Astrocyte (in vitro differentiated cells and primary cell): ENCODE measurements at regions not wholly inside any gene's neighbourhood (a gene's known extent, or its start where the extent isn't known, plus 50 kb on each side); places are given as distances from the start of the nearest gene placed in this dataset.

ENCODE experiments used
- DNase-seq: peaks from one replicate; pipeline ENCODE4 v3.0.0-alpha.2; 2010; ENCODE audit warnings: low read depth
- FAIRE-seq: peaks from 2 replicates; lab custom pipeline; 2011; peaks lifted over from hg19 to GRCh38; lab: Jason Lieb, UNC
- H2AFZ ChIP-seq: 2 replicates; pipeline ENCODE4 v1.6.0; 2012; ENCODE audit warnings: low read depth, low read length, inconsistent platforms
- H3K27ac ChIP-seq: 2 replicates; pipeline ENCODE4 v1.5.1; 2011; ENCODE audit warnings: low read depth, low read length, inconsistent platforms
- H3K27me3 ChIP-seq: 2 replicates; pipeline ENCODE4 v1.6.0; 2011; ENCODE audit warnings: low read length, inconsistent platforms; ENCODE audit not compliant: insufficient read depth
- H3K36me3 ChIP-seq: 2 replicates; pipeline ENCODE4 v1.5.1; 2011; ENCODE audit warnings: low read length, inconsistent platforms; ENCODE audit not compliant: insufficient read depth
- H3K4me1 ChIP-seq: 2 replicates; pipeline ENCODE4 v1.5.1; 2011; ENCODE audit warnings: low read length, inconsistent platforms; ENCODE audit not compliant: insufficient read depth
- H3K4me2 ChIP-seq: 2 replicates; pipeline ENCODE4 v1.6.0; 2012; ENCODE audit warnings: low read length, inconsistent platforms
- H3K4me3 ChIP-seq: 2 replicates; pipeline ENCODE4 v1.5.1; 2011; ENCODE audit warnings: low read depth, mild to moderate bottlenecking, low read length, inconsistent platforms; ENCODE audit not compliant: insufficient read depth
- H3K79me2 ChIP-seq: 2 replicates; pipeline ENCODE4 v1.6.0; 2012; ENCODE audit warnings: mild to moderate bottlenecking, low read length, inconsistent platforms; ENCODE audit not compliant: insufficient read depth
- H3K9ac ChIP-seq: 2 replicates; pipeline ENCODE4 v1.6.0; 2012; ENCODE audit warnings: mild to moderate bottlenecking, low read length, inconsistent platforms
- H3K9me3 ChIP-seq: 2 replicates; pipeline ENCODE4 v1.5.1; 2012; ENCODE audit warnings: low read depth, mild to moderate bottlenecking, low read length, inconsistent platforms; ENCODE audit not compliant: insufficient read depth
- H4K20me1 ChIP-seq: 2 replicates; pipeline ENCODE4 v1.6.0; 2012; ENCODE audit warnings: low read length, inconsistent platforms; ENCODE audit not compliant: insufficient read depth
- H3K27ac Mint-ChIP-seq: one replicate; pipeline ENCODE4 v1.8.0; 2021; ENCODE audit warnings: mild to moderate bottlenecking, mixed read lengths; ENCODE audit not compliant: unreplicated experiment
- H3K27me3 Mint-ChIP-seq: one replicate; pipeline ENCODE4 v1.8.0; 2021; ENCODE audit warnings: low read depth, mixed read lengths; ENCODE audit not compliant: unreplicated experiment
- H3K36me3 Mint-ChIP-seq: one replicate; pipeline ENCODE4 v1.8.0; 2021; ENCODE audit warnings: low read depth, mixed read lengths; ENCODE audit not compliant: unreplicated experiment
- H3K4me1 Mint-ChIP-seq: one replicate; pipeline ENCODE4 v1.8.0; 2021; ENCODE audit warnings: low read depth, mixed read lengths; ENCODE audit not compliant: unreplicated experiment
- H3K4me3 Mint-ChIP-seq: one replicate; pipeline ENCODE4 v1.8.0; 2021; ENCODE audit warnings: mild to moderate bottlenecking, moderate library complexity, mixed read lengths; ENCODE audit not compliant: unreplicated experiment
- H3K9me3 Mint-ChIP-seq: one replicate; pipeline ENCODE4 v1.8.0; 2021; ENCODE audit warnings: mild to moderate bottlenecking, mixed read lengths; ENCODE audit not compliant: unreplicated experiment
- EZH2 ChIP-seq: IDR thresholded peaks from 2 replicates; pipeline ENCODE4 v1.6.1; 2012; ENCODE audit warnings: mild to moderate bottlenecking, low read length, inconsistent platforms; ENCODE audit not compliant: insufficient read depth
- TF ChIP-seq, protein P1 (sequence below): IDR thresholded peaks from 2 replicates; pipeline ENCODE4 v1.5.1; 2011; ENCODE audit warnings: low read depth, mild to moderate bottlenecking, inconsistent platforms, low read length, moderate library complexity; ENCODE audit not compliant: insufficient read depth

DNA sequence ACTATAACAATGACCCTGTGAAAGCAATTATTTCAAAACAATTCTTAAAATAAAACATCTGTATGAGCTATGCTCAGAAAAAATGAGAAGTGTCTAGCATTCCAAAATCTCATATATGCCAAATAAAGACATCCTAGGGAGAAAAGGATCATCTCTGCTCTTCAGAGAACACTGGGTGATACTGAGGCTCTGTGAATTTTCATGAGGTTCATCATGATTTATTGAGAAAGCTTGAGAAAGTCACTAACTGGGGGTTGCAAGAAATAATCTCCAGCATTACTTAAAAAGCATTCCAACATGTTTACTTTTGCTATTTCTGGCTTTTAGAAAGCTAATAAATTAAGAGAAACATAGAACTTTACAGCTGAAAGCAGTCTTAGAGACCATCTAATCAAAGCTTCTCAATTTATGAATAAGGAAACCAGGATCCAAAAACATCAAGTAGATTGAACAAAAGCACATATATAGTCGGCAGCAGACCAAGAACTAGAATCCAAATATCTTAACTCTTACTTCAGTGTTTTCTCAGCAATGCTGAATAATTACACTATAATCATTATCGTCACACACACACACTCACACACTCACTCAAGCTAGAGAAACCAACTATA, 372.8 kb downstream of the NR2F1-AS1 start:
- Mint-ChIP-seq H3K4me1 (no peaks in the 10 kb centered on the region), H3K27ac (no peak overlapping the region), H3K36me3 (no peaks in the 10 kb centered on the region), H3K27me3 (no peaks in the 10 kb centered on the region), H3K9me3 (peaks cover 2% of the 10 kb centered on the region), H3K4me3 (no peak overlapping the region)
- H4K20me1 ChIP-seq, result no peaks in the 10 kb centered on the region
- DNase-seq, result no peak
- no peaks in the 10 kb centered on the region for H3K79me2 ChIP-seq
- no peak overlapping the region for H3K27ac ChIP-seq
- no peaks in the 10 kb centered on the region for H3K4me1 ChIP-seq
- no peaks in the 10 kb centered on the region for H3K9me3 ChIP-seq
- FAIRE-seq, result peak; percentile 29
- H2AFZ ChIP-seq, result no peak overlapping the region
- no peak overlapping the region for H3K4me3 ChIP-seq
- H3K4me2 ChIP-seq, result no peak overlapping the region
- H3K27me3 ChIP-seq, result no peaks in the 10 kb centered on the region
- TF ChIP-seq, protein P1, sequence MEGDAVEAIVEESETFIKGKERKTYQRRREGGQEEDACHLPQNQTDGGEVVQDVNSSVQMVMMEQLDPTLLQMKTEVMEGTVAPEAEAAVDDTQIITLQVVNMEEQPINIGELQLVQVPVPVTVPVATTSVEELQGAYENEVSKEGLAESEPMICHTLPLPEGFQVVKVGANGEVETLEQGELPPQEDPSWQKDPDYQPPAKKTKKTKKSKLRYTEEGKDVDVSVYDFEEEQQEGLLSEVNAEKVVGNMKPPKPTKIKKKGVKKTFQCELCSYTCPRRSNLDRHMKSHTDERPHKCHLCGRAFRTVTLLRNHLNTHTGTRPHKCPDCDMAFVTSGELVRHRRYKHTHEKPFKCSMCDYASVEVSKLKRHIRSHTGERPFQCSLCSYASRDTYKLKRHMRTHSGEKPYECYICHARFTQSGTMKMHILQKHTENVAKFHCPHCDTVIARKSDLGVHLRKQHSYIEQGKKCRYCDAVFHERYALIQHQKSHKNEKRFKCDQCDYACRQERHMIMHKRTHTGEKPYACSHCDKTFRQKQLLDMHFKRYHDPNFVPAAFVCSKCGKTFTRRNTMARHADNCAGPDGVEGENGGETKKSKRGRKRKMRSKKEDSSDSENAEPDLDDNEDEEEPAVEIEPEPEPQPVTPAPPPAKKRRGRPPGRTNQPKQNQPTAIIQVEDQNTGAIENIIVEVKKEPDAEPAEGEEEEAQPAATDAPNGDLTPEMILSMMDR, result no peak
- TF ChIP-seq EZH2, result no peak
- H3K9ac ChIP-seq, result no peak overlapping the region
- no peaks in the 10 kb centered on the region for H3K36me3 ChIP-seq

DNA sequence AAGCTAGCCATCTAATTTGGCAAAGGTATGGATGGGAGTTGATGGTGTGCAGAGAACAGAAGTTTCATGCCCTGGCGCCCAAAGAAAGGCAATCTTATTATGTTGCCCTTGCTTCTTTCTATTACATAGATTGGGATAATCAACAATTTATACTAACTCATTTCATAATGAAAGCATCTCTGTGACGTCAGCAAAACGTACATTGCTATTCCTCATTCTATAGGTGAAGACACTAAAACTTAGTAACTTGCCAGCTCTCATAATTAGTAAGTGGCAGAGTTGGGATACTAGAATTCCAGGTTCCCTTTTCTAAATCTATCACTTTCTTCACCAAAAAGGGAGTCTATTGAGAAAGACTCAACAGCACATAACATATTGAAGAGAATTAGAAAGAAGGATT, 374.8 kb downstream of the NR2F1-AS1 start:
- TF ChIP-seq EZH2, result no peak
- TF ChIP-seq, protein P1, result no peak
- Histone ChIP-seq H3K9me3 (no peaks in the 10 kb centered on the region), H3K9ac (no peak overlapping the region), H3K27ac (no peak overlapping the region), H3K4me2 (no peak overlapping the region), H3K4me3 (no peak overlapping the region), H3K79me2 (no peaks in the 10 kb centered on the region), H3K27me3 (no peaks in the 10 kb centered on the region), H4K20me1 (no peaks in the 10 kb centered on the region), H3K36me3 (no peaks in the 10 kb centered on the region), H3K4me1 (no peaks in the 10 kb centered on the region), H2AFZ (no peak overlapping the region)
- DNase-seq (no peak), FAIRE-seq (peak; percentile 5)
- peaks cover 2% of the 10 kb centered on the region for H3K9me3 Mint-ChIP-seq
- no peak overlapping the region for H3K4me3 Mint-ChIP-seq
- no peaks in the 10 kb centered on the region for H3K27me3 Mint-ChIP-seq
- no peaks in the 10 kb centered on the region for H3K4me1 Mint-ChIP-seq
- no peak overlapping the region for H3K27ac Mint-ChIP-seq
- H3K36me3 Mint-ChIP-seq, result no peaks in the 10 kb centered on the region

DNA sequence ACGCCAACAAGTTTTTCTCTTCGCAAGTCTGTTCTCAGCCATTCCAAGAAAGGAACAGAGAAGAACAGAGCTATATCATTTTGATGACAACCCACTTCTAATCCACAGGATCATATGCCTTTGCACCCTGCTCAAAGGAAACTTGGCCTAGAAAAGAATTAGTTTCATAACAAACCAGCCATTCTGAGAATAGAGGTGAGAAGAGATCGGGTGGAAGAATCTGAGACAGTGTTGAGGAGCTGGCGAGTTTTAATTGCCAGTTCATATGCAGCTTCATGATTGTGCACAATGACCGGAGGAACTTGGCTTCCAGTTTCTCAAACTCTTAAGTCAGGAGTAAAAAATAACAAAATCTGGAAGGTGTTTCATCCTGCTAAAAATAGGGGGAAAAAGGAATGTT, 380.0 kb downstream of the NR2F1-AS1 start:
- TF ChIP-seq EZH2, result no peak
- TF ChIP-seq, protein P1, result no peak
- H3K4me3 Mint-ChIP-seq, result no peak overlapping the region
- Histone ChIP-seq H3K9me3 (no peaks in the 10 kb centered on the region), H2AFZ (no peak overlapping the region), H3K36me3 (no peaks in the 10 kb centered on the region), H4K20me1 (no peaks in the 10 kb centered on the region), H3K27ac (no peak overlapping the region), H3K79me2 (no peaks in the 10 kb centered on the region), H3K4me2 (no peak overlapping the region), H3K4me3 (no peak overlapping the region), H3K4me1 (no peaks in the 10 kb centered on the region), H3K9ac (no peak overlapping the region), H3K27me3 (no peaks in the 10 kb centered on the region)
- no peaks in the 10 kb centered on the region for H3K4me1 Mint-ChIP-seq
- FAIRE-seq, result no peak
- no peak for DNase-seq
- no peak overlapping the region for H3K27ac Mint-ChIP-seq
- no peaks in the 10 kb centered on the region for H3K36me3 Mint-ChIP-seq
- H3K9me3 Mint-ChIP-seq, result peaks cover 2% of the 10 kb centered on the region
- H3K27me3 Mint-ChIP-seq, result no peaks in the 10 kb centered on the region
